D721Med (cell line): ENCODE measurements at regions not wholly inside any gene's neighbourhood (a gene's known extent, or its start where the extent isn't known, plus 50 kb on each side); places are given as distances from the start of the nearest gene placed in this dataset.
"Not testable (repeated sequence)": the region's sequence is repeated elsewhere in the genome, so short reads cannot be mapped to it uniquely, and the experiment has no call there.

ENCODE experiments used
- DNase-seq: peaks from one replicate; pipeline ENCODE4 v3.0.0; 2011; ENCODE audit warnings: low spot score; ENCODE audit not compliant: insufficient read length
- FAIRE-seq: peaks from 2 replicates; lab custom pipeline; 2011; peaks lifted over from hg19 to GRCh38; lab: Jason Lieb, UNC
- CTCF ChIP-seq: IDR thresholded peaks from 2 replicates; pipeline ENCODE4 v1.5.1; 2012; ENCODE audit warnings: mild to moderate bottlenecking, control low read depth; ENCODE audit not compliant: insufficient read depth; ENCODE audit errors: missing control alignments

GRCh38 chr18:73006331-73006730 is 138.5 kb upstream of the NETO1 start:
- TF ChIP-seq CTCF, result no peak
- DNase-seq (no peak), FAIRE-seq (no peak)

- no peak for TF ChIP-seq CTCF
- DNase-seq (no peak), FAIRE-seq (no peak)
Measured at GRCh38 chr18:73004260-73004659, 136.5 kb upstream of the NETO1 start.

- DNase-seq, result no peak
- TF ChIP-seq CTCF, result no peak
- FAIRE-seq, result peak; percentile 98
Measured at GRCh38 chr18:72999971-73000607, 132.3 kb upstream of the NETO1 start.

- FAIRE-seq, result peak; percentile 84
- TF ChIP-seq CTCF, result no peak
- no peak for DNase-seq
Measured at GRCh38 chr18:72995558-72995957, 127.8 kb upstream of the NETO1 start.

- no peak for FAIRE-seq
- TF ChIP-seq CTCF, result no peak
- no peak for DNase-seq
Measured at GRCh38 chr18:72993250-72993649, 125.5 kb upstream of the NETO1 start.

- DNase-seq (no peak), FAIRE-seq (peak; percentile 98)
- no peak for TF ChIP-seq CTCF
Measured at GRCh38 chr18:72991379-72991778, 123.6 kb upstream of the NETO1 start.

GRCh38 chr18:72987570-72987969 is 119.8 kb upstream of the NETO1 start:
- FAIRE-seq, DNase-seq: not testable (repeated sequence)
